GM19397 (cell line): ENCODE measurements at regions not wholly inside any gene's neighbourhood (a gene's known extent, or its start where the extent isn't known, plus 50 kb on each side); places are given as distances from the start of the nearest gene placed in this dataset.

Source experiments
- ATAC-seq: cut with Tn5 transposase; IDR thresholded peaks from one replicate; pipeline ENCODE4 v1.9.1; 2021; ENCODE audit warnings: mild to moderate bottlenecking, moderate library complexity; ENCODE audit not compliant: unreplicated experiment

DNA sequence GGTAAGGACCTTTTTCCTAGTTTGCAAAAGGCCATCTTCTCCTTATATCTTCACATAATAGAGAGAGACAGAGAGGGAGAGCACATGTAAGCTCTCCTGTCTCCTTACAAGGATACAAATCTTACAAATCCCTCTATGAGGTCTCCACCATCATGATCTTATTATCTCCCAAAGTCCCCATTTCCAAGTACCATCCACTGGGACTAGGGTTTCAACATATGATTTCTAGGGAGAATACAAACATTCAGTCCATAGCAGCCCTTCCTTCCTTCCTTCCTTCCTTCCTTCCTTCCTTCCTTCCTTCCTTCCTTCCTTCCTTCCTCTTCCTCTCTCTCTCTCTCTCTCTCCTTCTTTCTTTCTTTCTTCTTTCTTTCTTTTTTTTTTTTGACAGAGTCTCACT is 1132.9 kb upstream of the WWC1 start:
- ATAC-seq = no peak

DNA sequence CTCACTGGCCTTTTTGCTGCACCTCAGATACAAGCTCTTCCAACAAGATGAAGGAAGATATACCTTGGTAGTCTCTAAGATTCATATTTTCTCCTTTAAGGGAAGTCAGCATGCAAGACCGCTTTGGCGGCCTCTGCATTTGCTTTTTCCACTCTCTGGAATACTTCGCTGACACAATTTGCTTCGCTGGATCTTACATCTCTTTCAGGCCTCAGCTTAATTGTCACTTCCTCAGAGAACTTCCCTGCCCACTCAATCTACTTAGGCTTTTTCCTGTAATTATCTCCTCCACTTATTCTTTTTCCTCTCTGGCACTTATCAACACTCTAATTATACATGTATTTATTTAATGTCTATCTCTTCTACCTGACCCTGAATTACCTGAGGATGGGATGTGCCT is 1131.1 kb upstream of the WWC1 start:
- ATAC-seq = no peak

DNA sequence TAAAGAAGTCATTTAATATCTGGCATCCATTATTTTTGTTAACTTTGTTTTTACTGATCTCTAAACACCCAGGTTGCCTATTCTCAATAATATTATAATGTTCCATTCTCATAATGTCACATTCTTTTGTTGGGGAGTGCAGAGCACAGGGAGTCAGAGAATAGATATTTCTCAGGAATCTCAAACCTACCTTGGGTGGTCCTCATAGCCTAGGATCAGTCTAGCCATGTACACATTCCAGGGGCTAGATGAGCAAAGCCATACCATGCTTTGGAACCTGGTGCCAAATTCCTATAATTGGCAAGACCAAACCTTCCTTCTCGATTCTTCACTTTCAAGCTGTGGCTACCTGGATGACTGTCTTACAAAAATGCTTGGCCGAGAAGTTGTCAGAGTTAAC is 1124.7 kb upstream of the WWC1 start:
- ATAC-seq = no peak

DNA sequence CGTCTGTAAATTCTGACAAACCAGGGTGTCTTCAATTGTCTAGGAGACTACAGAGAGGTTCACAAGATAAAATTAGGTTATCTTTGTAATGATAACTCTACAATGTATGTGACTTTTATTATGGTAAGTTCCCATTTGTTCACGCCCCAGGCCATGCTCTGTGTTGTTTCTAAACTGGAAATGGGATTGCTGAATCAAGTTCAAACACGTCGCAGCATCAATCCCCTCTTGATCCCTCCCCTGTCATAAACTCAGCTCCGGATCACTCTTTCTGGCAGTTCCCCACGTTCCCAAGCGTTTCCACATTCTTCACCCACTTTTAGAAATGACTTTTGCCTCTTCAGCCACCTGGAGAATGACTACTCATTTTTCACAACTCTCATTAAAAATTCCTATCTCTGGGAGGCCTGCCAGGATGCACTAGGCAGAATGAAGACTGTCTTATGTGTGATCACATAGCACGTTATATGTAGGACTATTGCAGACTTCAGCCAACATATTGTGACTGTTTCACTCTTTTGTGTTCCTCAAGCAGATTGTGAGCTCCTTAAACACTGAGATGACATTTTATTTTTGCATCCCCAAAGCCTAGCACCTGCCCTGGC is 1124.2 kb upstream of the WWC1 start:
- ATAC-seq = no peak

DNA sequence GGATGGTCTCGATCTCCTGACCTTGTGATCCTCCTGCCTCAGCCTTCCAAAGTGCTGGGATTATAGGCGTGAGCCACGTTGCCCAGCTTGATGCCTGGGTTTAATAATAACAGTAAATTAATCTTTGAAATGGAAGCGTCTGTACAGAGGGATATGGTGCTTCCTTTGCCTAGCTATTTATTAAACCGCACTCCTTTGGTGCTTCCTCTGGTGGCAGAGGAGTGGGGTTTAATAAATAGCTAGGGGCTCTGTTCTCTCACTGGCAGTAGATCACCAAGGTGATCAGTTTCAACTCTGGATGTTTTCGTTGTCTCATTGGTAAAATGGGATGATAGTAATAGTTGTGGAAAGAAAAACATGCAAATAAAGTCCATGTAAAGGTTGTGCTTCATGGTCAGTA is 1122.5 kb upstream of the WWC1 start:
- no peak for ATAC-seq

DNA sequence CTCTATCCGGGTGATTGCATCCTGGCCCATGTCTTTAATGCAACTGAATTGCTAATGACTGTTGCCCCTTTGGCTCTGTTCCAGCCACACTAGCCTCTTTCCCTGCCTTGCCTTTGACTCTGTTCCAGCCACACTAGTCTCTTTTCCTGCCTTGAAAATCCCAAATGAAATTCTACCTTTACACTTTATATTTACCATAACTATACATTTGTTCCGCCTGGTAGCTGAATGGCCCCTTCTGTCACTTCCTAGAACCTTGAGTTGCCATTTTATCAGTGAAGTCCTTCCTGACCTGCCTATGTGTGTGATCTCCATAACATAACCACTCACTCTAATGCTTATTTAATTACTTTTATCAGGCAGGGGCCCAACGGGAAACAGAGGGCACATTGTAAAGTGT is 1120.4 kb upstream of the WWC1 start:
- no peak for ATAC-seq

DNA sequence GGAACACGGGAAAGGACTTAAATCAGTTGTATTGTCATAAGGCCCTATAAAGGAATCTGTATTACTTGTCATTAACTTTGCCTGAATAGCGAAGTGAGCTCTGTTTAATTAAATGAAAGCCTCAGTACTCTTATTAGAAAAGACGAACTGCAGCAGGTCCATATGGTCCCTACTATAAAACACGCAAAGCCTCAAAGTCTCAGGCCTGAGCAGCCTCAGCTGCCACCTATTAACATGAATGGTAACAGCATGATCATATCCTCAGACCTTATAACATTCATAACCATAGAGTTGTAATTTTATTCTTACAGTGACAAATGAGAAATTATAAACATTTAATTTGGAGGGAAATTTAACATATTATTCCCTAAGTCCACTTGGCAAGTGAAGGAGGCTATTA is 1113.7 kb upstream of the WWC1 start:
- ATAC-seq = no peak

DNA sequence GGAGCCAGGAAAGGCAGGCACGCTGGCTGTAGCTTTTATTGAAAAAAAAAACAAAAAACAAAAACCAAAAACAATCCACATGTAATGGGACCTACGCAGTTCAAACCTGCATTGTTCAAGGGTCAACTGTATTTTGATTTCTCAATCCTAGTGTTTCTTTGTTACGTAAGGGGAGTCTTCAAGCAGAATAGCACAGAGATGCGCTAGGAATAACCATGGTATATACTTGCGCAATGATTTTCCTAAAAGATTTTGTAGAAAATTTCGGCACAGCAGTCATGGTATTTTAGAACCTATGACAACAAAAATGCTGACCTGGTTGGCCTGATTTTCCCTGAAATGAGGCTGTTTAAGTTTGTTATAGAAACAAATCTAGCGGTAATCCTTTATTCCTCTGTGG is 1110.5 kb upstream of the WWC1 start:
- no peak for ATAC-seq

DNA sequence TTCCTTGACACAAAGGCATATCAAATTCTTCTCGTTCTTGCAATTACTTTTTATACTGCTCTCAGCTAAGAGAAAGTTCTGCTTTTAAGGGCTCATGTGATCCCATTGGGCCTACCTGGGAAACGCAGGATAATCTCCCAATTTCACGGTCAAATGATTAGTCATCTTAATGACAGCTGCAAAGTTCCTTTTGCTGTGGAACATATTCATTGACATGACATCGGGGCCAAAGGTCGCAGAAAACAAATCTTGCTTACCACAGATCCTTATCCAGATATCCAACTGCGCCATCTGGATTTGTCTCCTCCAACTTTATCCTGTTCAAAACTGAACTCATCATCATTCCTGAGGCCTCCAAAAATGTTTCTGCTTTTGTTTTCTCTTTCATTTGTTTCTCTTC is 1085.6 kb upstream of the WWC1 start:
- no peak for ATAC-seq

DNA sequence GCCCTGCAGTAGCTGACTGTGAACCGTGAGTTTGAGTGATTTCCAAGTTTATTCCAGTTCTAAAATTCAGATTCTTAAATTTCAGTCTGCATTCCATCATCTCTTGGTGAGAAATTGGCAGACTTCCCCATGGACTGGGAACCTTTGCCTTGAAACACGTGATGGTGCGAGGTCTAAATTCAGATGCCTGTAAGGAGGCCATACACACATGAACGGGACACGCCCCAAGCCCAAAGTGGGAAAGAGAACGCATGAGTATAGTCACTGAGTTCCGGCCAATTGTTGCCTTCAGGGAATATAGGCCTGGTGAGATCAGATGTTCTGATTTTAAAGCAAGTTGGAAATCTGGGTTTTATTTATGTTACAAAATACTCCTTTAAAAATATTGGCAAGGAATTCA is 1084.4 kb upstream of the WWC1 start:
- no peak for ATAC-seq

DNA sequence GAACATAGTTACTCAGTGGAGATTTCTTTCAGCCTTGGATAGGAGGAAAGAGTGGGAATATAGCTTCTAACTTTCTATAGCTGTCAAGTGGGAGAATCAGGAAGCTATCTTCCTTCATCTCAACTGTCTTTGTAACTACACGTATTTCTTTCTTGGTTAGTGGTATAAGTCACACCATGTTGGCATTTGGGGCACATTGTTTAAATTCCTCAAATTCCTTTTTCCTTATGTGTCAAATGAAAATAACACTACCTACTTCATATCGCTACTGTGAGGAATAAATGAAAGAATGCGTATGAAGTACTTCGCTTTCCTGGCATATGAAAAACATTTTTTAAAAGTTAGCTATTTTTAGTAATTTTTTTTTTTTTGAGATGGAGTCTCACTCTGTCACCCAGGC is 1082.5 kb upstream of the WWC1 start:
- ATAC-seq = no peak

DNA sequence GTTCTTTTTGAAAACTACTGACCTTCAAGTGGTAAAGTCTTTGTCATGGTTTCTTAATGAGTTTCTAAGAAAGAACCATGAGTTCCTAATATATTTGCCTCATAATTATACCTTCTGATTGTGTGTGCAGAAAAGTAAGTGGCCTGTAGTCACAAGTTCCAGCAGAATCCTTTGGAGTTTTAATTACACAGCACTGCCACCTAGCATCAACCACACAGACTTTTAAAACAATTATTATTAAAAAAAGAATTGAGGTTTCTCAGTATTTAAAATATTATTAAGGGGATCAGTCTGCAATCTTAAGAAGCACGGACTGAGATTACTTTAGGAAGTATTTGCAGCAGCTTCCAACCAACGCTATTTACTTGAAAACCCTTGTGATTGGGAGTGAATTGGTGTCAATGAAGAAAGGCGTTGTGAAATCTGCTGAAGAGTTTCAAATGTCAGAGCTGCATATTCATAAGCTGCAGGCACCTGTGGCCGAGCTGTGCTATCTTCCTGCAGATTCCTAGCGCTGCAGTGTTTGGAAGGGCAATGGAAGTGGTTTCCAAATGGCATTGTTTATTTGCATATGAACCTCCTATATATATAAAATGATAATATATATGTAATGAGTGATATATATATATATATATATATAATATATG is 1074.2 kb upstream of the WWC1 start:
- no peak for ATAC-seq

DNA sequence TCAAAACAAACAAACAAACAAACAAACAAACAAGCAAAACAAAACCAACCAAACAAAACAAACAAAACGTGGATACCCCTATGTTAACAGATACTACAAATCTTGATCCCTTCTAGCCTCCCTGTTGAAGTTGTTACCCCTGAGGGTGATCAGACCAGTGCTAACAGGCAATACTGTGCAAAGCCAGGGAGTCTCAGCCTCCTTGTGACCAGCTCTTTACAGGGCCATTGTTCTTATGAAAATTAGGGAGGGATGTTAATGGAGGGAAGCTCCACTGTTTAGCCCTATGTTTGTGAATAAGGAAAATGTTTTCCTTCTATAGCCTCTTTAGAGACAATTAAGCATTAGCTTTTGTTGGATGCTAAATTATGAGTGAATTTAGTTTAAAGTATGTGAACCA is 1072.1 kb upstream of the WWC1 start:
- ATAC-seq = no peak

DNA sequence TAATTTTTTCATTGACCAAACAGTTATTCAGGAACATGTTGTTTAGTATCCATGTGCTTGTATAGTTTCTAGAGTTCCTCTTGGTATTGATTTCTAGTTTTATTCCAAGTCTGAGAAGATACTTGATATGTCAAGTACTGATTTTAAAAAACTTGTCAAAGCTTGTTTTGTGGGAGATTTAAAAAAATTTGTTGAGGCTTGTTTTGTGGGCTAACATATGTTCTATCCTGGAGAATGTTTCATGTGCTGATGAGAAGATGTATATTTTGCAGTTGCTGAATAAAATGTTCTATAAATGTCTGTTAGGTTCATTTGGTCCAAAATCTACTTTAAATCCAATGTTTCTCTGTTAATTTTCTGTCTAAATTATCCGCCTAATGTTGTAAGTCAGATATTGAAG is 1065.1 kb upstream of the WWC1 start:
- ATAC-seq = no peak

DNA sequence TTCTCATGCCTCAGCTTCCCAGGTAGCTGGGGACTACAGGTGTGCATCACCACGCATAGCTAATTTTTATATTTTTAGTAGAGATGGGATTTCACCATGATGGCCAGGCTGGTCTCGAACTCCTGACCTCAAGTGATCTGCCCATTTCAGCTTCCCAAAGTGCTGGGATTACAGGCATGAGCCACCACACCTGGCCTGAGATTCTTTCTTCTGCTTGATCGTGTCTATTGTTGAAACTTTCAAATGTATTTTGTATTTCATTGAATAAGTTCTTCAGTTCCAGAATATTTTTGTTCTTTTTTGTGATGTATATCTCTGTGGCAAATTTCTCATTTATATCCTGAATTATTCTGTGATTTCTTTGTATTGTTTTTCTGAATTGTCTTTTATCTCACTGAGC is 1063.3 kb upstream of the WWC1 start:
- ATAC-seq = no peak

DNA sequence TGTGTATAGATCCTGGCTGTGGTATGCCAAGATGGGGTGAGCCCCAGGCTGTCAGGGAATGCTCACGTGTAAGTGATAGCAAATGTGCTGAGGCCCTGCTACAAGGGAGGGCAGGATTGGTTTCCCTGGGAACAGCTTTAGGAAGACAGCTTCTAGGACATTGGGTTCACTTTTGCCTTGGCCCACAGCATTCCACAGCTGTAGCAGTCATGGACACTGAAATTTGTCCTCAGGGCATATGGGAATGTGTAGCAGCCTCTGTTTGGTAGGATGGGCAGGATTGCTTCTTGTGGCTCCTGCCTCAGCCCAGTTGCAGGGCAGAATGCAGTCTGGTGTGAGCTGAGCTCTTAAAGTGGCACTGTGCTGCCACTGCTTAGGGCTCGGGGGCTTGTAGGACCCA is 1061.7 kb upstream of the WWC1 start:
- ATAC-seq = no peak

DNA sequence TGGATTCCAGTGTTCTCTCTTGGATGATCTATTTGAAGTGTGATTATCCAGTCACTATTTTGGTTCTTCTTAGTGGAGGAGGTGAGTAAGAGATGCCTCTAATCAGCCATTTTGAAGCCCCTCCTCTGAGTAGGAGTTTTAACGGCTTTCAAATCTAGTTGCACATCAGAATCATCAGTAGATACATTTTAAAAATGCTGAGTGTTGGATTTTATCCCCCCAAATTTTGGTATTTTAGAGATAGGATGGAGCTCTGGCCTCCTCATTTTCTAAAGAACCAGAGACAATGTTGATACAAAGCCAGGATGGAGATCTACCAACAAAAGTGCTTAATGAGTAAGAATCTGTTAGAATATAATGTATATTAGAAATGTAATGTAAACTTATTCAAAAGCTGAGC is 1061.0 kb upstream of the WWC1 start:
- ATAC-seq = no peak

DNA sequence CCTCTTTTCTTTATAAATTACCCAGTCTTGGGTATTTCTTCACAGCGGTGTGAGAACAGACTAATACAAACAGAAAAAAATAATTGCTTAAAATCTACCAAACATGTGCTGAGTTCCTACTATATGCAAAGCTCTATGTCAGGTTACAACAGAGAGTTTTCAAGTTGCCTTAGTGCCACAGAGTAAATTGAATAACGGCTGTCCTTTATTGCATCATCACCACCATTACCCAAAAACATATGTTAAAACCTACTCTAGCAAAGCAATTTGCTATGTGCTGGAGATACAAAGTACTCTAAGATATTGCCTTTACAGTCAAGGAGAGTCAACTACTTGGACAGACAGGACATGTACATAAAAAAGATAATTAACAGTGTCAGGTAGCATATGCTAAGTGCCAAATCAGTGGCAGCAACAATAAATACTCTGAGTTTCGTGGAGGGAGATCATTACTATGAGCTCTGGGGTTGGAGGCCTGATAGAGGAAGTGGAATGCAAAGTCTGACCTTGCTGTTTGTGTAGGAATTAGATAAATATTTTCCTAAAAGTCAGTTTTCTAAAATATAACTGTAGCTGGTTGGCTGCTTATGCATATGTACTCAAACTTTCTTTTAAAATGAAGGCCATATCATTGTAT is 1058.7 kb upstream of the WWC1 start:
- ATAC-seq = no peak

DNA sequence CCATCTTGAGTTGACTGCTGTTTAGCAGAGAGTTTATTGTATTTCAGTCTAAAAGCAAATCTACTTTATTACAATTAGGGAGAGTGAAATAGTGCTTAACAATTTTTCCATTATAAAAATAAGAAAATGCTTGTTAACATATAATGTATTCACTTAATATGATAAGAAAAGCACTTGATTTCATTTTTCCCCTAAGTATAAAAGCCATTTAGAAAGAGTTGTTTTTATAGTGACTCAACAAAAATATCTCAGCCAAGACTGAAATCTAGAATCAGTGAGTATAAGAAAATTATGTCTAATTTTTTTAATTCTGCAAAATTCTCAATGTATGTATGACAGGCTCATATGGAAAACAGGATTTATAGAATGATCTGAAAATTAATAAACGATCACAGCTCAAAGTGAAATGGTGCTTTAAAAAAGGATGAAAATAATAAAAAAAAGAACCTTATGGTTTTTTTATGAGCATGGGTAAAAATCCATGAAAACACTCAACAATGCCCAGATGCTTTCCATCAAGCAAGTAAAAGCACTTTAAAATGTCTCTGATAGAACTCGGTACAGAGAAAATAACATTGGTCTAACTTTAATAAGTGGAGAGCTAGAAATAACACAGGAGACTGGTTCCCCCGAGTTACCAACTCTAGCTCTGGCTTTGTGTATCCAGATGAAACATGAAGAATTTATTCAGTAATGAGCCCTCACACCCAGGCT is 1057.8 kb upstream of the WWC1 start:
- no peak for ATAC-seq

DNA sequence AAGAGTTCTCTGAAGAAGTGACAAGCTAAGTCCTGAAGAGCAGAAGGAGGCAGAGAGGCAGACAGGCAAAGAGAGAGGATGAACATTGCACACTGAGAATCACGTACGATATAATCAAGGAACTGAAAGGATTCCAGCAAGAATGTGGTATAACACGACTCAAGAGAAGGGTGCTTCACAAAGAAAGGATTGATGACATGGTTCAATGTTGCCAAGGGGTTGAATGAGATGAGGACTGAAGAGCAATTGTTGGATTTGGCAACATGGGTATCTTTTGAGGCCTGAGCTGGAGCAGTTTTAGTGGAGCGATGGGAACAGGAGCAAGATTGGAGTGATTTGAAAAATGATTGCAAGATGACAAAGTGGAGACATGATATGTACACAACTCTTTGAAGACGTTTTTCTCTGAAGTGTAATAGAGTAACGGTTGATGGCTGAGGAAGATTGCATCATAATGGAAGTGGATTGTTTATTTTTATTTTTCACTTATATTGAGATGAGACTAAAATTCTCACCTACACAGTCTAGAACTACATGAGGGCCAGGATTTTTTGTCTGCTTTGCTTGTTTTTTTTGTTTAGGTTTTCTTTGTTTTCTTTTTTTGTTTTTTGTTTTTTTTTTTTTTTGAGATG is 1049.9 kb upstream of the WWC1 start:
- no peak for ATAC-seq

DNA sequence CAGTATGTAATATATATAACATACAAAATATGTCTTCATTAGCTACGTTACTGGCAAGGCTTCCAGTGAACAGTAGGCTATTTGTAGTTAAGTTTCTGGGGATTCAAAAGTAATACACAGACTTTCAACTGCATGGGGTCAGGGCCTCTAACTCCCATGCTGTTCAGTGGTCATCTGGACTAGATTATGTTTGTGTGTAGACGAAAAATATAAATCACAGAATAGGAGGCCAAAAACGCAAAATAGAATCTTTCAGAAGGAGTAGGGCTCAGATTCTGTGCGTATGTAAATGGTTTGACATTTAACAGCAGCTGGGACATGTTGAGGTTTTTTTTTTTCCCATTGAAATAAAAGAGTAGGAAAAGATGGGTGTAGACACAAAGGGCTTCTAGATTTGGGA is 1048.7 kb upstream of the WWC1 start:
- no peak for ATAC-seq

DNA sequence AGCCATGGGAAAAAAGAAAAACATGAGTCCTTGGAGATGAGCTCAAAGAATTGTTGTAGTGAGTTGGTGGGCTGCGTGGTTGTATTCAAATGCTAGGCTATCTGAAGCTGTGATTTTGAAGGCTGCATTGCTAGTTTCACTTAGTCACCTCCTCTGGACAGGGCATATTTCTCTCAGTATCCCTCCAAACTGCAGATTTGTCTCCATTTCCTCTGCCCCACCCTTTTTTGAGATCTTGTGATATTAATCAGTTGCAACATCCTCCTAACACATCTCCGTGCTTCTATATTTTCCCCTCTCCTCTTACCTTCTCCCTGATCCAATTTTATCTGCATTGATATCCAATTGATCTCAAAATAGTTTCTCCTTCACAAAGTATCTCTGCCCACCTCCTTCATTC is 1048.0 kb upstream of the WWC1 start:
- ATAC-seq = no peak
